GM06990 (cell line): ENCODE measurements at regions not wholly inside any gene's neighbourhood (a gene's known extent, or its start where the extent isn't known, plus 50 kb on each side); places are given as distances from the start of the nearest gene placed in this dataset.

Experiments
- DNase-seq: peaks from one replicate; pipeline ENCODE4 v3.0.0-alpha.2; 2011; ENCODE audit not compliant: insufficient read length; ENCODE audit errors: extremely low read depth
- H3K27me3 ChIP-seq: replicated peaks from 2 replicates; pipeline ENCODE4 v1.6.0; 2011; ENCODE audit warnings: low read length; ENCODE audit not compliant: control insufficient read depth, insufficient read depth
- H3K36me3 ChIP-seq: 2 replicates; pipeline ENCODE4 v1.5.1; 2011; ENCODE audit warnings: low read length; ENCODE audit not compliant: control insufficient read depth, insufficient read depth
- H3K4me3 ChIP-seq: replicated peaks from 2 replicates; pipeline ENCODE4 v1.5.1; 2011; ENCODE audit warnings: low read depth, mild to moderate bottlenecking, control low read depth, low read length
- TF ChIP-seq, protein P1 (sequence below): IDR thresholded peaks from 2 replicates; pipeline ENCODE4 v1.5.1; 2011; ENCODE audit warnings: low read length, control low read depth, mild to moderate bottlenecking, inconsistent platforms; ENCODE audit not compliant: insufficient read depth, poor library complexity, severe bottlenecking

DNA sequence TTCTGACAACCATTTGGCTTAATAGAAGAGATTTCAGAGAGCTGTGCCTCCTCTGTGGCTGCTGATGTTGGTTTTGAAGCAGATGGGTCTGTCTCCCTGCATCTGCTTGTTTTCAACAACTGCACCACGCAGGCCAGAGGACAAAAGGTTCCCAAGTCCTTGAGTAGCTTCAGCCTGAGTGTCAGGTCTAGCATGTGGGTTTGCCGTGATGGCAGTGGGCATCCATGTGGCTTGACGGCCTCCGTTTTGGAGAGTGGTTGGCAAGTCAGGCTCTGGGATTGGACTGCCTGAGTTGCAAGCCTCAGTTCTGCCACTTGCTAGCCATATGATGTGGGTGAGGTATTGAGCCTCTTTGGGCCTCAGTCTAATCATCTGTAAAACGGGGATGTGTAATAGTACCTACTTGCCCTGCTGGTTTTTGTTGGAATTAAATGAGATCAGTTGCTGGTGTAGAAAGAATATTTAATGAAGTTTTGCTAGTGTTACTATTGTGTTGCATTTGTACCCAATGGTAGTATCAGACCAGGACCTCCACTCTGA, 119.8 kb upstream of the CPEB4 start:
- H3K27me3 ChIP-seq: no peaks in the 10 kb centered on the region
- DNase-seq: no peak
- no peak overlapping the region for H3K4me3 ChIP-seq
- TF ChIP-seq, protein P1, sequence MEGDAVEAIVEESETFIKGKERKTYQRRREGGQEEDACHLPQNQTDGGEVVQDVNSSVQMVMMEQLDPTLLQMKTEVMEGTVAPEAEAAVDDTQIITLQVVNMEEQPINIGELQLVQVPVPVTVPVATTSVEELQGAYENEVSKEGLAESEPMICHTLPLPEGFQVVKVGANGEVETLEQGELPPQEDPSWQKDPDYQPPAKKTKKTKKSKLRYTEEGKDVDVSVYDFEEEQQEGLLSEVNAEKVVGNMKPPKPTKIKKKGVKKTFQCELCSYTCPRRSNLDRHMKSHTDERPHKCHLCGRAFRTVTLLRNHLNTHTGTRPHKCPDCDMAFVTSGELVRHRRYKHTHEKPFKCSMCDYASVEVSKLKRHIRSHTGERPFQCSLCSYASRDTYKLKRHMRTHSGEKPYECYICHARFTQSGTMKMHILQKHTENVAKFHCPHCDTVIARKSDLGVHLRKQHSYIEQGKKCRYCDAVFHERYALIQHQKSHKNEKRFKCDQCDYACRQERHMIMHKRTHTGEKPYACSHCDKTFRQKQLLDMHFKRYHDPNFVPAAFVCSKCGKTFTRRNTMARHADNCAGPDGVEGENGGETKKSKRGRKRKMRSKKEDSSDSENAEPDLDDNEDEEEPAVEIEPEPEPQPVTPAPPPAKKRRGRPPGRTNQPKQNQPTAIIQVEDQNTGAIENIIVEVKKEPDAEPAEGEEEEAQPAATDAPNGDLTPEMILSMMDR: no peak
- H3K36me3 ChIP-seq: no peaks in the 10 kb centered on the region

DNA sequence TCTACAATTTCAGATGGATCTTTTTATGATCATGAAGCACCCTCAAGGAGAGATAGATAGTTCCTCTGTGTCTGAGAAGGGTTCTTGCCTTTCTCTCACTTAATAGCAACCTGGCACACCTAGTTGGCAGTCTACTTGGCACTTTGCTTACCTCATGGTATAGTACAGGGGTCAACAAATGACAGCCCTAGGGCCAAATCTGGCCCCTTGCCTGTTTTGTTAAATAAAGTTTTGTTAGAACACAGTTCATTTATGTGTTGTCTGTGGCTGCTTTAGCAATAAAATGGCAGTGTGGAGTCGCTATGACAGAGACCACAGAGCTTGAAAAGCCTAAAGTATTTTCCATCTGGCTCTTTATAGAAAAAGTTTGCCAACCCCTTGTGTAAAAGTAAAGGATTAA, 119.3 kb upstream of the CPEB4 start:
- H3K36me3 ChIP-seq: no peaks in the 10 kb centered on the region
- TF ChIP-seq, protein P1: no peak
- no peak overlapping the region for H3K4me3 ChIP-seq
- no peak for DNase-seq
- H3K27me3 ChIP-seq: no peaks in the 10 kb centered on the region

DNA sequence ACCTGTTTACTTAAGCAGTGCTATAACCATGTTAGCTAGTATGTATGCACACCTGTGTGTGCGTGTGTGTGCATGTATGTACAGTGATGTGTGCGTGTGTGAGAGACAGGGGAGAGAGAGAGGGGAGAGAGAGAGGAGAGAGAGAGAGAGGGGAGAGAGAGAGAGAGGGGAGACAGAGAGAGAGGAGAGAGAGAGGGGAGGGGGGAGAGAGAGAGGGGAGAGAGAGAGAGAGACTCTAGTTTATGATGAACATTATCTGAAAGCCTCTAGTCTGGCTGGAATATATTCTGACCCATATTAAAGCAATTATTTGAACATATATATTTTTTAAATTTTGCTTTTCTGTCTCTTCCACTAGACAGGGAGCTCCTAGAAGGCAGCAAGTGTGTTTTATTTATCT, 117.5 kb upstream of the CPEB4 start:
- no peaks in the 10 kb centered on the region for H3K36me3 ChIP-seq
- H3K27me3 ChIP-seq: no peaks in the 10 kb centered on the region
- TF ChIP-seq, protein P1: no peak
- H3K4me3 ChIP-seq: no peak overlapping the region
- DNase-seq: no peak

DNA sequence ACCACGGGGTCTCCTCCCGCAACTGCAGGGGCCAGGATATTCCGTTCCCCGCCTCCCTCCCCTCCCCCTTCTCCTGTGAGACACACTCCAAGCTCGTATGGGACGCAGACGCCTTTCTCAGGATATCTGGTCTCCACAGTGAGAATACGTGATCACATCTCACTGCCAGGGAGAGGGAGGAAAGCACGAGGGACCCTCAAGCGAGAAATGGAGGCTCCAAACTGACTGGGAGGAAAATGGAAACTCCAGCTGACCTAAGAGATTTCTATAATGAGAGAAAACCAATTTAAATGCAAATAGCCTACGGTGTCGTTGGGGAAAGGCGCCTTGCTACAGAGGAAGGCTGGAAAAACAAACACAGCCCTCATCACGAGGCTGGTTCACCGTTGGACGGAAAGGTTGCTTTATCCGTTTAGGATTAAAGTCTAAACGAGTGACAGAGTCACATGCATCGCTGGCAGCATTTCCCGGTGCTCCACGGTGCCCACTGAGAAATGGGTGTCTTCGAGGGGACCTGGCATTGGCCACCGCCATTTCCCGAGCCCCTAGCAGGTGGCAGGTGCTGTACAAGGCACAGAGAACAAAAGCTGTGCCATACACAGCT, 116.9 kb upstream of the CPEB4 start:
- H3K27me3 ChIP-seq: no peaks in the 10 kb centered on the region
- TF ChIP-seq, protein P1: no peak
- H3K36me3 ChIP-seq: no peaks in the 10 kb centered on the region
- no peak overlapping the region for H3K4me3 ChIP-seq
- DNase-seq: no peak

DNA sequence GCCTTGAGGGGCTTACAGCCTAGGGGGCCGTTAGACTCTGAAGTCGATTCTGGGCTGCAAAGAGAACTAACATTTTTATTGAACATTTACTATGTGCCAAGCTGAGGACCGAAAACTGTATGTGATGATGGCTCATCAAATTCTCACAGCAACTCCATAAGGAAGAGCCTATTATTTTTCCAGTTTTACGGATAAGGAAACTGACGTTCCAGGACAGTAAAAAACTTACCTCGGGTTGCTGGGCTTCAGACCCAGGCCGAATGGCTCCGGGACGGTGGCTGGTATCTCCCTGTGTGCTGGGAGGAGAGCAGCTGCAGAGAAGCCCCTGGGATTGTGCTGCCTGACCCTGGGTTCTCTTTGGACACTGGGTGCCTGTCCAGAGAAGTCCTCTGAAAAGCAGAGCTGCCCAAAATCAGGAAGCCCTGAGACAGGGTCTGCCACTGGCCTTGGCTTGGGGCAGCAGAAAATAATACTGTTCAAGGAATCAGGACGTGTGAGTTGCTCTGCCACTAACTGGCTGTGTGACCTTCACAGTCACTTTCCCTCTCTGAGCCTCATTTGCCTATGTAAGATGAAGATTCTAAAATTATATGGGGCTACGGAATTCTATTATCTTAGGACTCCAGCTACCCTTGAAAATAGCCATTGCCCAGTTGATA, 116.3 kb upstream of the CPEB4 start:
- H3K4me3 ChIP-seq: no peak overlapping the region
- no peaks in the 10 kb centered on the region for H3K27me3 ChIP-seq
- TF ChIP-seq, protein P1: no peak
- H3K36me3 ChIP-seq: no peaks in the 10 kb centered on the region
- no peak for DNase-seq
